Panc1 (cell line): ENCODE measurements at regions not wholly inside any gene's neighbourhood (a gene's known extent, or its start where the extent isn't known, plus 50 kb on each side); places are given as distances from the start of the nearest gene placed in this dataset.

ENCODE experiments used
- POLR2AphosphoS5 ChIP-seq: IDR thresholded peaks from 2 replicates; pipeline ENCODE4 v1.6.1; 2012; ENCODE audit warnings: mild to moderate bottlenecking, low read depth, low read length, moderate library complexity
- TF ChIP-seq, protein P1 (sequence below): fragments of 450-650 bp; IDR thresholded peaks from 2 replicates; pipeline ENCODE4 v1.5.1; 2017; ENCODE audit warnings: mild to moderate bottlenecking
- TF ChIP-seq, protein P2 (sequence below), 2 experiments: IDR thresholded peaks; 2 replicates each; pipeline ENCODE4 v1.6.1; 2011 to 2012; ENCODE audit warnings: low read depth in 2 of 2, control low read depth in 1 of 2, low read length in 1 of 2, mild to moderate bottlenecking in 1 of 2, moderate library complexity in 1 of 2; ENCODE audit not compliant: insufficient read depth in 1 of 2

DNA sequence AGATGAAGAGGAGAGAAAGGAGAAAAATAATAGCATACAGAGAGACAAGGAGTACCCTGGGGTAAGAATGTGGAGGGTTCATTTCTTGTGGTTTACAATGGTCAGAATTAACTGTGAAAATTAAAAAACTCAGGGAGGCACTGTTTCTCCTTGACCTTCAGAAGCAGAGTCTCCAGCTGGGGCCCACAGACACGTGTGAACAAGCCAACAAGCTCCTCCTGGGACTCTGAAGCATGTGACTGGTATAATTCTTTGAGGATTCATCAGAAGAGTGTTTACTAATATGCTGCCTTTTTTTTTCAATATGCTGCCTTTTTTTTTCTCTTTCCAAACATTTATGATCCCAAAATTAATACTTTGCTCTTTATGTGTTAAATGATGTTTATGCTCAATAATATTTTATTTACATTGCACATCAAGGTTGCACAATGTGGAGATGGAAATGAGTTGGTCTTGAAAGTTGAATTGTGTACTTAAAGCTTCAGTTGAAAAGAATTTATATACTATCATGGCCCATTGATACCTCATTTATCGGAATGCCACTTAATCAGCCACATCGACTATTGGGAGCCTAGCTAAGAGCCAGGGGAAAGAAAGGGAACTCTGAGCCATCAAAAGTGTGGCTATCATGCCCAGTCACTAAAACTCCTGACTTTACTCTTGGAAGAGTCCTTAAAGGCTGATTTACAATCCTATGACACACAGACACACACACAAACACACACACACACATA is 134.7 kb upstream of the RHOBTB1 start:
- no peak for TF ChIP-seq POLR2AphosphoS5
- TF ChIP-seq, protein P1, sequence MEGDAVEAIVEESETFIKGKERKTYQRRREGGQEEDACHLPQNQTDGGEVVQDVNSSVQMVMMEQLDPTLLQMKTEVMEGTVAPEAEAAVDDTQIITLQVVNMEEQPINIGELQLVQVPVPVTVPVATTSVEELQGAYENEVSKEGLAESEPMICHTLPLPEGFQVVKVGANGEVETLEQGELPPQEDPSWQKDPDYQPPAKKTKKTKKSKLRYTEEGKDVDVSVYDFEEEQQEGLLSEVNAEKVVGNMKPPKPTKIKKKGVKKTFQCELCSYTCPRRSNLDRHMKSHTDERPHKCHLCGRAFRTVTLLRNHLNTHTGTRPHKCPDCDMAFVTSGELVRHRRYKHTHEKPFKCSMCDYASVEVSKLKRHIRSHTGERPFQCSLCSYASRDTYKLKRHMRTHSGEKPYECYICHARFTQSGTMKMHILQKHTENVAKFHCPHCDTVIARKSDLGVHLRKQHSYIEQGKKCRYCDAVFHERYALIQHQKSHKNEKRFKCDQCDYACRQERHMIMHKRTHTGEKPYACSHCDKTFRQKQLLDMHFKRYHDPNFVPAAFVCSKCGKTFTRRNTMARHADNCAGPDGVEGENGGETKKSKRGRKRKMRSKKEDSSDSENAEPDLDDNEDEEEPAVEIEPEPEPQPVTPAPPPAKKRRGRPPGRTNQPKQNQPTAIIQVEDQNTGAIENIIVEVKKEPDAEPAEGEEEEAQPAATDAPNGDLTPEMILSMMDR: no peak
- TF ChIP-seq, protein P2, sequence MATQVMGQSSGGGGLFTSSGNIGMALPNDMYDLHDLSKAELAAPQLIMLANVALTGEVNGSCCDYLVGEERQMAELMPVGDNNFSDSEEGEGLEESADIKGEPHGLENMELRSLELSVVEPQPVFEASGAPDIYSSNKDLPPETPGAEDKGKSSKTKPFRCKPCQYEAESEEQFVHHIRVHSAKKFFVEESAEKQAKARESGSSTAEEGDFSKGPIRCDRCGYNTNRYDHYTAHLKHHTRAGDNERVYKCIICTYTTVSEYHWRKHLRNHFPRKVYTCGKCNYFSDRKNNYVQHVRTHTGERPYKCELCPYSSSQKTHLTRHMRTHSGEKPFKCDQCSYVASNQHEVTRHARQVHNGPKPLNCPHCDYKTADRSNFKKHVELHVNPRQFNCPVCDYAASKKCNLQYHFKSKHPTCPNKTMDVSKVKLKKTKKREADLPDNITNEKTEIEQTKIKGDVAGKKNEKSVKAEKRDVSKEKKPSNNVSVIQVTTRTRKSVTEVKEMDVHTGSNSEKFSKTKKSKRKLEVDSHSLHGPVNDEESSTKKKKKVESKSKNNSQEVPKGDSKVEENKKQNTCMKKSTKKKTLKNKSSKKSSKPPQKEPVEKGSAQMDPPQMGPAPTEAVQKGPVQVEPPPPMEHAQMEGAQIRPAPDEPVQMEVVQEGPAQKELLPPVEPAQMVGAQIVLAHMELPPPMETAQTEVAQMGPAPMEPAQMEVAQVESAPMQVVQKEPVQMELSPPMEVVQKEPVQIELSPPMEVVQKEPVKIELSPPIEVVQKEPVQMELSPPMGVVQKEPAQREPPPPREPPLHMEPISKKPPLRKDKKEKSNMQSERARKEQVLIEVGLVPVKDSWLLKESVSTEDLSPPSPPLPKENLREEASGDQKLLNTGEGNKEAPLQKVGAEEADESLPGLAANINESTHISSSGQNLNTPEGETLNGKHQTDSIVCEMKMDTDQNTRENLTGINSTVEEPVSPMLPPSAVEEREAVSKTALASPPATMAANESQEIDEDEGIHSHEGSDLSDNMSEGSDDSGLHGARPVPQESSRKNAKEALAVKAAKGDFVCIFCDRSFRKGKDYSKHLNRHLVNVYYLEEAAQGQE (IDR thresholded peaks at IDR 0.05; ENCODE audit: insufficient read depth in 1 of 2, low read depth in 2 of 2, low read length in 1 of 2): no peak
